Activated CD4-positive, alpha-beta memory T cell treated with anti-CD3 and anti-CD28 coated beads, Interleukin-2, amount 10 ng/mL, durations not matched to agents 7 days and 5 days (primary cell): ENCODE measurements at regions not wholly inside any gene's neighbourhood (a gene's known extent, or its start where the extent isn't known, plus 50 kb on each side); places are given as distances from the start of the nearest gene placed in this dataset.
"Not testable (repeated sequence)": the region's sequence is repeated elsewhere in the genome, so short reads cannot be mapped to it uniquely, and the experiment has no call there.

Experiments used
- CTCF ChIA-PET: fragments of 350-600 bp; sonication (Branson Sonifier 250); formaldehyde crosslinking; loops from one replicate; lab custom pipeline; 2021; ENCODE audit warnings: antibody characterized with exemption, inconsistent platforms; lab: Charles Lee
- POLR2A ChIA-PET: fragments of 350-600 bp; sonication (Branson Sonifier 250); formaldehyde crosslinking; loops from one replicate; lab custom pipeline; 2021; ENCODE audit warnings: antibody characterized with exemption; lab: Charles Lee
- DNase-seq: peaks from one replicate; pipeline ENCODE4 v3.0.0-alpha.2; 2020
- H3K27ac Mint-ChIP-seq: one replicate; pipeline ENCODE4 v1.8.0; 2021; ENCODE audit warnings: mild to moderate bottlenecking, mixed read lengths
- H3K27me3 Mint-ChIP-seq: one replicate; pipeline ENCODE4 v1.8.0; 2021; ENCODE audit warnings: mixed read lengths
- H3K36me3 Mint-ChIP-seq: one replicate; pipeline ENCODE4 v1.8.0; 2021; ENCODE audit warnings: low read depth, mixed read lengths
- H3K4me1 Mint-ChIP-seq: one replicate; pipeline ENCODE4 v1.8.0; 2021; ENCODE audit warnings: mixed read lengths
- H3K4me3 Mint-ChIP-seq: one replicate; pipeline ENCODE4 v1.8.0; 2021; ENCODE audit warnings: mild to moderate bottlenecking, mixed read lengths
- H3K9me3 Mint-ChIP-seq: one replicate; pipeline ENCODE4 v1.8.0; 2021; ENCODE audit warnings: mixed read lengths

GRCh38 chr12:34218193-34219045, 196.1 kb downstream of the ALG10 start:
- POLR2A ChIA-PET, result no interaction called here
- Mint-ChIP-seq H3K36me3 (no peaks in the 10 kb centered on the region), H3K4me1 (peaks cover 9% of the 10 kb centered on the region), H3K27me3 (peaks cover 3% of the 10 kb centered on the region), H3K27ac (no peak overlapping the region), H3K4me3 (peak overlapping the region; percentile 59), H3K9me3 (no peaks in the 10 kb centered on the region)
- CTCF ChIA-PET, result interaction anchor here (0.9 kb wide), 1 partner anchor 96 kb away, joined by 4 read pairs; no protein-coding TSS in a partner anchor
- DNase-seq, result peak; percentile 64

GRCh38 chr12:34219046-34219770, 196.9 kb downstream of the ALG10 start:
- Mint-ChIP-seq H3K27me3 (peaks cover 3% of the 10 kb centered on the region), H3K36me3 (no peaks in the 10 kb centered on the region), H3K27ac (no peak overlapping the region), H3K9me3 (no peaks in the 10 kb centered on the region), H3K4me1 (peaks cover 9% of the 10 kb centered on the region), H3K4me3 (no peak overlapping the region)
- DNase-seq, result no peak
- ChIA-PET POLR2A (no interaction called here), CTCF (interaction anchor here (2.0 kb wide), 1 partner anchor 97 kb away, joined by 4 read pairs; no protein-coding TSS in a partner anchor)

- DNase-seq, H3K4me1 Mint-ChIP-seq, H3K27me3 Mint-ChIP-seq, H3K27ac Mint-ChIP-seq, H3K36me3 Mint-ChIP-seq, H3K4me3 Mint-ChIP-seq, H3K9me3 Mint-ChIP-seq, POLR2A ChIA-PET: not testable (repeated sequence)
- CTCF ChIA-PET, result interaction anchor here (2.0 kb wide), 1 partner anchor 97 kb away, joined by 4 read pairs; no protein-coding TSS in a partner anchor
These were observed 197.8 kb downstream of the ALG10 start for GRCh38 chr12:34220079-34220478.

- no peak for DNase-seq
- ChIA-PET CTCF (interaction anchor here (1.1 kb wide), 1 partner anchor 101 kb away, joined by 3 read pairs; no protein-coding TSS in a partner anchor), POLR2A (interaction anchor here (0.6 kb wide), 1 partner anchor 78 kb away, joined by 3 read pairs; no protein-coding TSS in a partner anchor)
- Mint-ChIP-seq H3K9me3 (no peaks in the 10 kb centered on the region), H3K27me3 (peaks cover 3% of the 10 kb centered on the region), H3K4me1 (peaks cover under 1% of the 10 kb centered on the region), H3K27ac (no peak overlapping the region), H3K36me3 (no peaks in the 10 kb centered on the region), H3K4me3 (no peak overlapping the region)
These were observed 201.3 kb downstream of the ALG10 start for GRCh38 chr12:34223640-34224039.

GRCh38 chr12:34226044-34226443, 203.7 kb downstream of the ALG10 start:
- H3K27ac Mint-ChIP-seq, H3K4me3 Mint-ChIP-seq, DNase-seq, H3K36me3 Mint-ChIP-seq, H3K9me3 Mint-ChIP-seq, H3K27me3 Mint-ChIP-seq, CTCF ChIA-PET, POLR2A ChIA-PET, H3K4me1 Mint-ChIP-seq: not testable (repeated sequence)

- H3K4me3 Mint-ChIP-seq, POLR2A ChIA-PET, H3K9me3 Mint-ChIP-seq, H3K27me3 Mint-ChIP-seq, H3K27ac Mint-ChIP-seq, CTCF ChIA-PET, H3K4me1 Mint-ChIP-seq, H3K36me3 Mint-ChIP-seq, DNase-seq: not testable (repeated sequence)
These were observed 205.8 kb downstream of the ALG10 start for GRCh38 chr12:34228046-34228445.

GRCh38 chr12:34229033-34229432, 206.7 kb downstream of the ALG10 start:
- CTCF ChIA-PET, H3K27me3 Mint-ChIP-seq, H3K36me3 Mint-ChIP-seq, DNase-seq, H3K9me3 Mint-ChIP-seq, POLR2A ChIA-PET, H3K27ac Mint-ChIP-seq, H3K4me1 Mint-ChIP-seq, H3K4me3 Mint-ChIP-seq: not testable (repeated sequence)

- no peaks in the 10 kb centered on the region for H3K36me3 Mint-ChIP-seq
- no peaks in the 10 kb centered on the region for H3K4me1 Mint-ChIP-seq
- no peak for DNase-seq
- no peak overlapping the region for H3K27ac Mint-ChIP-seq
- no peak overlapping the region for H3K4me3 Mint-ChIP-seq
- ChIA-PET CTCF (no interaction called here), POLR2A (no interaction called here)
- H3K27me3 Mint-ChIP-seq, result no peaks in the 10 kb centered on the region
- no peaks in the 10 kb centered on the region for H3K9me3 Mint-ChIP-seq
These were observed 211.3 kb downstream of the ALG10 start for GRCh38 chr12:34233618-34234017.

GRCh38 chr12:34236073-34236472, 213.8 kb downstream of the ALG10 start:
- DNase-seq, result no peak
- ChIA-PET POLR2A (no interaction called here), CTCF (no interaction called here)
- Mint-ChIP-seq H3K4me3 (no peak overlapping the region), H3K36me3 (no peaks in the 10 kb centered on the region), H3K27me3 (no peaks in the 10 kb centered on the region), H3K9me3 (peaks cover 1% of the 10 kb centered on the region), H3K4me1 (no peaks in the 10 kb centered on the region), H3K27ac (no peak overlapping the region)

GRCh38 chr12:34244608-34245007, 222.3 kb downstream of the ALG10 start:
- DNase-seq, result no peak
- no peaks in the 10 kb centered on the region for H3K27me3 Mint-ChIP-seq
- no peaks in the 10 kb centered on the region for H3K36me3 Mint-ChIP-seq
- CTCF ChIA-PET, result no interaction called here
- POLR2A ChIA-PET, result no interaction called here
- no peak overlapping the region for H3K4me3 Mint-ChIP-seq
- no peak overlapping the region for H3K27ac Mint-ChIP-seq
- no peaks in the 10 kb centered on the region for H3K4me1 Mint-ChIP-seq
- peaks cover 2% of the 10 kb centered on the region for H3K9me3 Mint-ChIP-seq

GRCh38 chr12:34249271-34249670, 227.0 kb downstream of the ALG10 start:
- Mint-ChIP-seq H3K27me3 (no peaks in the 10 kb centered on the region), H3K36me3 (no peaks in the 10 kb centered on the region), H3K9me3 (no peaks in the 10 kb centered on the region), H3K27ac (no peak overlapping the region), H3K4me1 (no peaks in the 10 kb centered on the region), H3K4me3 (no peak overlapping the region)
- ChIA-PET CTCF (no interaction called here), POLR2A (no interaction called here)
- no peak for DNase-seq

- DNase-seq, H3K27me3 Mint-ChIP-seq, H3K9me3 Mint-ChIP-seq, POLR2A ChIA-PET, H3K4me1 Mint-ChIP-seq, CTCF ChIA-PET, H3K27ac Mint-ChIP-seq, H3K4me3 Mint-ChIP-seq, H3K36me3 Mint-ChIP-seq: not testable (repeated sequence)
These were observed 229.6 kb downstream of the ALG10 start for GRCh38 chr12:34251879-34252278.

GRCh38 chr12:34253674-34254073, 231.4 kb downstream of the ALG10 start:
- Mint-ChIP-seq H3K4me3 (no peak overlapping the region), H3K9me3 (no peaks in the 10 kb centered on the region), H3K4me1 (no peaks in the 10 kb centered on the region), H3K27ac (no peak overlapping the region), H3K36me3 (no peaks in the 10 kb centered on the region), H3K27me3 (no peaks in the 10 kb centered on the region)
- POLR2A ChIA-PET, result no interaction called here
- no peak for DNase-seq
- CTCF ChIA-PET, result no interaction called here
